ENCODE measurements at regions not wholly inside any gene's neighbourhood (a gene's known extent, or its start where the extent isn't known, plus 50 kb on each side); places are given as distances from the start of the nearest gene placed in this dataset.

- no peaks in the 10 kb centered on the region for H3K9me3 ChIP-seq (ENCODE audit: control insufficient read depth, low read length)
- H3K36me3 ChIP-seq (ENCODE audit: control insufficient read depth in 1 of 2, insufficient read depth in 2 of 2, low read length in 1 of 2), result no peaks in the 10 kb centered on the region
- no peak overlapping the region for H3K27ac ChIP-seq (ENCODE audit: low read depth in 1 of 2, low read length in 2 of 2)
- ATAC-seq (ENCODE audit: low FRiP score) (no peak), DNase-seq (no peak)
- no peak overlapping the region for H3K4me3 ChIP-seq (ENCODE audit: low read length in 2 of 2)
- no peaks in the 10 kb centered on the region for H3K27me3 ChIP-seq (ENCODE audit: control insufficient read depth in 1 of 2, insufficient read depth in 2 of 2, low read length in 1 of 2)
- peaks cover 0 to 3% of the 10 kb centered on the region in 2 donors for H3K4me1 ChIP-seq (ENCODE audit: control insufficient read depth in 1 of 2, insufficient read depth in 2 of 2, low read length in 2 of 2)
- intact Hi-C loops (cut with DNase I), result no loop called here
- 93% methylated on average over 1 of the region's 1 CpG for WGBS, 2 donors
Measured at GRCh38 chr12:92471551-92471950, 231.2 kb upstream of the PLEKHG7 start.

GRCh38 chr12:92470608-92471021 lies 232.2 kb upstream of the PLEKHG7 start:
- H3K27me3 ChIP-seq (ENCODE audit: control insufficient read depth in 1 of 2, insufficient read depth in 2 of 2, low read length in 1 of 2), result no peaks in the 10 kb centered on the region
- 73 to 74% methylated on average over 4 of the region's 4 CpGs for WGBS, 2 donors
- ATAC-seq (ENCODE audit: low FRiP score), result no peak

GRCh38 chr12:92469837-92470236 lies 233.0 kb upstream of the PLEKHG7 start:
- H3K27me3 ChIP-seq (ENCODE audit: control insufficient read depth in 1 of 2, insufficient read depth in 2 of 2, low read length in 1 of 2), result no peaks in the 10 kb centered on the region
- H3K4me3 ChIP-seq (ENCODE audit: low read length in 2 of 2), result no peak overlapping the region
- WGBS, 2 donors, result 27 to 43% methylated on average over 6 of the region's 6 CpGs
- no peak overlapping the region for H3K27ac ChIP-seq (ENCODE audit: low read depth in 1 of 2, low read length in 2 of 2)
- no peaks in the 10 kb centered on the region for H3K9me3 ChIP-seq (ENCODE audit: control insufficient read depth, low read length)
- H3K36me3 ChIP-seq (ENCODE audit: control insufficient read depth in 1 of 2, insufficient read depth in 2 of 2, low read length in 1 of 2), result no peaks in the 10 kb centered on the region
- ATAC-seq (ENCODE audit: low FRiP score) (peak; percentile 50), DNase-seq (peak in 1 of 2 donors; percentile 68)
- intact Hi-C loops (cut with DNase I), result loop anchor here in 1 of 2 donors (2.0 kb wide), 1 partner anchor 31 kb away; no protein-coding TSS in a partner anchor
- peaks cover 0 to 3% of the 10 kb centered on the region in 2 donors for H3K4me1 ChIP-seq (ENCODE audit: control insufficient read depth in 1 of 2, insufficient read depth in 2 of 2, low read length in 2 of 2)

More at GRCh38 chr12:92470608-92471021, 232.2 kb upstream of the PLEKHG7 start:
- Histone ChIP-seq H3K36me3 (ENCODE audit: control insufficient read depth in 1 of 2, insufficient read depth in 2 of 2, low read length in 1 of 2) (no peaks in the 10 kb centered on the region), H3K4me3 (ENCODE audit: low read length in 2 of 2) (no peak overlapping the region), H3K9me3 (ENCODE audit: control insufficient read depth, low read length) (no peaks in the 10 kb centered on the region), H3K4me1 (ENCODE audit: control insufficient read depth in 1 of 2, insufficient read depth in 2 of 2, low read length in 2 of 2) (peaks cover 0 to 3% of the 10 kb centered on the region in 2 donors), H3K27ac (ENCODE audit: low read depth in 1 of 2, low read length in 2 of 2) (no peak overlapping the region)
- intact Hi-C loops (cut with DNase I), result no loop called here
- no peak for DNase-seq

GRCh38 chr12:92468358-92469020 lies 234.3 kb upstream of the PLEKHG7 start:
- H3K27ac ChIP-seq (ENCODE audit: low read depth in 1 of 2, low read length in 2 of 2), result no peak overlapping the region
- intact Hi-C loops (cut with DNase I), result loop anchor here in 1 of 2 donors (2.0 kb wide), 1 partner anchor 32 kb away; no protein-coding TSS in a partner anchor
- no peaks in the 10 kb centered on the region for H3K36me3 ChIP-seq (ENCODE audit: control insufficient read depth in 1 of 2, insufficient read depth in 2 of 2, low read length in 1 of 2)
- DNase-seq (no peak), ATAC-seq (ENCODE audit: low FRiP score) (no peak)
- no peaks in the 10 kb centered on the region for H3K9me3 ChIP-seq (ENCODE audit: control insufficient read depth, low read length)
- H3K4me3 ChIP-seq (ENCODE audit: low read length in 2 of 2), result no peak overlapping the region
- H3K4me1 ChIP-seq (ENCODE audit: control insufficient read depth in 1 of 2, insufficient read depth in 2 of 2, low read length in 2 of 2), result peaks cover 0 to 3% of the 10 kb centered on the region in 2 donors
- 91 to 92% methylated on average over 8 of the region's 8 CpGs for WGBS, 2 donors
- no peaks in the 10 kb centered on the region for H3K27me3 ChIP-seq (ENCODE audit: control insufficient read depth in 1 of 2, insufficient read depth in 2 of 2, low read length in 1 of 2)

GRCh38 chr12:92467886-92468285 lies 234.9 kb upstream of the PLEKHG7 start:
- 38 to 62% methylated on average over 1 of the region's 1 CpG for WGBS, 2 donors
- no peak overlapping the region for H3K4me3 ChIP-seq (ENCODE audit: low read length in 2 of 2)
- intact Hi-C loops (cut with DNase I), result loop anchor here in 1 of 2 donors (2.0 kb wide), 1 partner anchor 33 kb away; no protein-coding TSS in a partner anchor

GRCh38 chr12:92466391-92467305 lies 236.1 kb upstream of the PLEKHG7 start:
- H3K36me3 ChIP-seq (ENCODE audit: control insufficient read depth in 1 of 2, insufficient read depth in 2 of 2, low read length in 1 of 2), result no peaks in the 10 kb centered on the region
- peaks cover 0 to 3% of the 10 kb centered on the region in 2 donors for H3K4me1 ChIP-seq (ENCODE audit: control insufficient read depth in 1 of 2, insufficient read depth in 2 of 2, low read length in 2 of 2)
- DNase-seq (peak in 1 of 2 donors; percentile 57), ATAC-seq (ENCODE audit: low FRiP score) (no peak)
- no peaks in the 10 kb centered on the region for H3K9me3 ChIP-seq (ENCODE audit: control insufficient read depth, low read length)
- no peak overlapping the region for H3K4me3 ChIP-seq (ENCODE audit: low read length in 2 of 2)
- H3K27ac ChIP-seq (ENCODE audit: low read depth in 1 of 2, low read length in 2 of 2), result no peak overlapping the region
- intact Hi-C loops (cut with DNase I), result no loop called here
- WGBS, 2 donors, result 65 to 71% methylated on average over 13 of the region's 13 CpGs
- no peaks in the 10 kb centered on the region for H3K27me3 ChIP-seq (ENCODE audit: control insufficient read depth in 1 of 2, insufficient read depth in 2 of 2, low read length in 1 of 2)

More at GRCh38 chr12:92467886-92468285, 234.9 kb upstream of the PLEKHG7 start:
- DNase-seq (no peak), ATAC-seq (ENCODE audit: low FRiP score) (no peak)
- Histone ChIP-seq H3K27ac (ENCODE audit: low read depth in 1 of 2, low read length in 2 of 2) (no peak overlapping the region), H3K9me3 (ENCODE audit: control insufficient read depth, low read length) (no peaks in the 10 kb centered on the region), H3K36me3 (ENCODE audit: control insufficient read depth in 1 of 2, insufficient read depth in 2 of 2, low read length in 1 of 2) (no peaks in the 10 kb centered on the region), H3K4me1 (ENCODE audit: control insufficient read depth in 1 of 2, insufficient read depth in 2 of 2, low read length in 2 of 2) (peaks cover 0 to 3% of the 10 kb centered on the region in 2 donors), H3K27me3 (ENCODE audit: control insufficient read depth in 1 of 2, insufficient read depth in 2 of 2, low read length in 1 of 2) (no peaks in the 10 kb centered on the region)

- Histone ChIP-seq H3K4me3 (ENCODE audit: low read length in 2 of 2) (no peak overlapping the region), H3K27ac (ENCODE audit: low read depth in 1 of 2, low read length in 2 of 2) (no peak overlapping the region), H3K4me1 (ENCODE audit: control insufficient read depth in 1 of 2, insufficient read depth in 2 of 2, low read length in 2 of 2) (peaks cover 0 to 3% of the 10 kb centered on the region in 2 donors), H3K9me3 (ENCODE audit: control insufficient read depth, low read length) (no peaks in the 10 kb centered on the region), H3K27me3 (ENCODE audit: control insufficient read depth in 1 of 2, insufficient read depth in 2 of 2, low read length in 1 of 2) (no peaks in the 10 kb centered on the region), H3K36me3 (ENCODE audit: control insufficient read depth in 1 of 2, insufficient read depth in 2 of 2, low read length in 1 of 2) (no peaks in the 10 kb centered on the region)
- intact Hi-C loops (cut with DNase I), result no loop called here
- no peak for ATAC-seq (ENCODE audit: low FRiP score)
- 96% methylated on average over 9 of the region's 9 CpGs for WGBS, 2 donors
- DNase-seq, result no peak
Measured at GRCh38 chr12:92465786-92466295, 236.9 kb upstream of the PLEKHG7 start.

- Histone ChIP-seq H3K27ac (ENCODE audit: low read depth in 1 of 2, low read length in 2 of 2) (no peak overlapping the region), H3K36me3 (ENCODE audit: control insufficient read depth in 1 of 2, insufficient read depth in 2 of 2, low read length in 1 of 2) (no peaks in the 10 kb centered on the region), H3K4me3 (ENCODE audit: low read length in 2 of 2) (no peak overlapping the region), H3K4me1 (ENCODE audit: control insufficient read depth in 1 of 2, insufficient read depth in 2 of 2, low read length in 2 of 2) (no peaks in the 10 kb centered on the region), H3K9me3 (ENCODE audit: control insufficient read depth, low read length) (no peaks in the 10 kb centered on the region), H3K27me3 (ENCODE audit: control insufficient read depth in 1 of 2, insufficient read depth in 2 of 2, low read length in 1 of 2) (no peaks in the 10 kb centered on the region)
- DNase-seq (no peak), ATAC-seq (ENCODE audit: low FRiP score) (no peak)
- WGBS, 2 donors, result 71 to 82% methylated on average over 3 of the region's 3 CpGs
- intact Hi-C loops (cut with DNase I), result no loop called here
Measured at GRCh38 chr12:92464911-92465310, 237.9 kb upstream of the PLEKHG7 start.
